IMR-90 (cell line): ENCODE measurements at regions not wholly inside any gene's neighbourhood (a gene's known extent, or its start where the extent isn't known, plus 50 kb on each side); places are given as distances from the start of the nearest gene placed in this dataset.

Experiments
- ATAC-seq: fragments of 200-7000 bp; cut with Tn5 transposase; 2 replicates; pipeline ENCODE4 v1.9.1; 2020; ENCODE audit warnings: low read depth, mild to moderate bottlenecking, moderate library complexity
- BruUV-seq: library from RNA; stranded (reverse); fragments of 400-500 nt; replicated peaks from 2 replicates; lab custom pipeline; 2021; lab: Mats Ljungman, UMichigan
- CTCF ChIA-PET: fragments of 300-600 bp; formaldehyde crosslinking; extraction: SDS; loops from one replicate; lab custom pipeline; 2021; ENCODE audit warnings: antibody characterized with exemption; lab: Yijun Ruan, JAX
- POLR2A ChIA-PET: fragments of 300-600 bp; sonication (Branson Sonifier 250); formaldehyde crosslinking; loops from one replicate; lab custom pipeline; 2022; ENCODE audit warnings: antibody characterized with exemption; ENCODE audit not compliant: unreplicated experiment; lab: Charles Lee
- DNase-seq: peaks from one replicate; pipeline ENCODE4 v3.0.0; 2013
- H2AFZ ChIP-seq: replicated peaks from 2 replicates; pipeline ENCODE3; 2013; ENCODE audit warnings: low read length, mild to moderate bottlenecking; ENCODE audit not compliant: poor library complexity
- H2AK5ac ChIP-seq: 2 replicates; pipeline ENCODE4 v1.6.1; 2013; ENCODE audit warnings: low read depth, low read length, inconsistent platforms
- H2AK9ac ChIP-seq: replicated peaks from 2 replicates; pipeline ENCODE3; 2013; ENCODE audit warnings: mild to moderate bottlenecking, low read depth, low read length, moderate library complexity; ENCODE audit not compliant: poor library complexity
- H2BK120ac ChIP-seq: 2 replicates; pipeline ENCODE4 v1.6.1; 2013; ENCODE audit warnings: low read depth, low read length, inconsistent platforms
- H2BK15ac ChIP-seq: 3 replicates; pipeline ENCODE4 v1.6.1; 2013; ENCODE audit warnings: low read depth, low read length, inconsistent platforms
- H2BK20ac ChIP-seq: 2 replicates; pipeline ENCODE4 v1.6.1; 2013; ENCODE audit warnings: low read depth, mild to moderate bottlenecking, inconsistent platforms, low read length, moderate library complexity
- H2BK5ac ChIP-seq: 2 replicates; pipeline ENCODE4 v1.6.1; 2013; ENCODE audit warnings: mild to moderate bottlenecking, low read depth, low read length, inconsistent platforms; ENCODE audit not compliant: poor library complexity, severe bottlenecking
- H3K14ac ChIP-seq: replicated peaks from 2 replicates; pipeline ENCODE4 v1.6.1; 2013; ENCODE audit warnings: low read depth, low read length, inconsistent platforms
- H3K18ac ChIP-seq: 2 replicates; pipeline ENCODE4 v1.6.1; 2013; ENCODE audit warnings: low read depth, low read length, control low read depth
- H3K23ac ChIP-seq: 2 replicates; pipeline ENCODE4 v1.6.1; 2013; ENCODE audit warnings: low read depth, low read length, inconsistent platforms
- H3K27ac ChIP-seq: 2 replicates; pipeline ENCODE4 v1.5.1; 2013; ENCODE audit warnings: mild to moderate bottlenecking, control low read depth, low read length; ENCODE audit not compliant: insufficient read depth
- H3K27me3 ChIP-seq: 2 replicates; pipeline ENCODE4 v1.6.1; 2013; ENCODE audit warnings: low read length; ENCODE audit not compliant: control insufficient read depth, insufficient read depth
- H3K36me3 ChIP-seq: 2 replicates; pipeline ENCODE4 v1.6.1; 2013; ENCODE audit warnings: low read length, mixed read lengths; ENCODE audit not compliant: control insufficient read depth, insufficient read depth
- H3K4ac ChIP-seq: 2 replicates; pipeline ENCODE4 v1.6.1; 2013; ENCODE audit warnings: low read depth, low read length, inconsistent platforms
- H3K4me1 ChIP-seq: 2 replicates; pipeline ENCODE4 v1.6.1; 2013; ENCODE audit warnings: low read length, mixed read lengths; ENCODE audit not compliant: control insufficient read depth, insufficient read depth
- H3K4me2 ChIP-seq: 2 replicates; pipeline ENCODE4 v1.6.1; 2013; ENCODE audit warnings: low read depth, mild to moderate bottlenecking, control low read depth, low read length, moderate library complexity
- H3K4me3 ChIP-seq: 2 replicates; pipeline ENCODE4 v1.5.1; 2013; ENCODE audit warnings: low read depth, mild to moderate bottlenecking, control low read depth, low read length, moderate library complexity; ENCODE audit not compliant: insufficient read depth
- H3K56ac ChIP-seq: 2 replicates; pipeline ENCODE4 v1.6.1; 2013; ENCODE audit warnings: low read length, inconsistent platforms; ENCODE audit not compliant: insufficient read depth; ENCODE audit errors: extremely low read depth
- H3K79me1 ChIP-seq, 2 experiments: 2 replicates each; pipeline ENCODE4 v1.6.1; 2013; ENCODE audit warnings: low read length in 2 of 2, inconsistent platforms in 1 of 2, low read depth in 1 of 2
- H3K9ac ChIP-seq: 2 replicates; pipeline ENCODE4 v1.6.1; 2013; ENCODE audit warnings: low read depth, low read length, control low read depth
- H3K9me1 ChIP-seq: 2 replicates; pipeline ENCODE4 v1.6.1; 2013; ENCODE audit warnings: low read length, inconsistent platforms; ENCODE audit not compliant: insufficient read depth
- H3K9me3 ChIP-seq: 2 replicates; pipeline ENCODE4 v1.6.1; 2013; ENCODE audit warnings: low read length; ENCODE audit not compliant: control insufficient read depth, insufficient read depth
- H4K20me1 ChIP-seq: 2 replicates; pipeline ENCODE4 v1.6.1; 2013; ENCODE audit warnings: low read length, inconsistent platforms; ENCODE audit not compliant: insufficient read depth
- H4K5ac ChIP-seq: 2 replicates; pipeline ENCODE4 v1.6.1; 2013; ENCODE audit warnings: mild to moderate bottlenecking, low read depth, low read length, control low read depth
- H4K8ac ChIP-seq, 2 experiments: 2 replicates each; pipeline ENCODE4 v1.6.1; 2013; ENCODE audit warnings: low read depth in 2 of 2, low read length in 2 of 2, control low read depth in 1 of 2, inconsistent platforms in 1 of 2
- H4K91ac ChIP-seq: 2 replicates; pipeline ENCODE4 v1.6.1; 2013; ENCODE audit warnings: low read depth, low read length, inconsistent platforms; ENCODE audit not compliant: insufficient read depth
- BHLHE40 ChIP-seq: fragments of 150-350 bp; IDR thresholded peaks from 2 replicates; pipeline ENCODE4 v1.6.1; 2016; ENCODE audit warnings: mild to moderate bottlenecking, low read depth, low read length
- CEBPB ChIP-seq: IDR thresholded peaks from 2 replicates; pipeline ENCODE4 v1.6.1; 2012; ENCODE audit warnings: low read depth, low read length, improper control_type of control experiment
- CHD1 ChIP-seq: IDR thresholded peaks from 2 replicates; pipeline ENCODE4 v1.6.1; 2012; ENCODE audit warnings: low read depth, low read length, improper control_type of control experiment
- FOS ChIP-seq: fragments of 150-350 bp; IDR thresholded peaks from 2 replicates; pipeline ENCODE4 v1.6.1; 2016; ENCODE audit warnings: low read depth, low read length
- MAFK ChIP-seq: IDR thresholded peaks from 2 replicates; pipeline ENCODE4 v1.6.1; 2012; ENCODE audit warnings: low read depth, low read length, improper control_type of control experiment
- SMC3 ChIP-seq: fragments of 150-350 bp; IDR thresholded peaks from 2 replicates; pipeline ENCODE4 v1.6.1; 2016; ENCODE audit warnings: low read depth, mild to moderate bottlenecking, antibody characterized with exemption, low read length, moderate library complexity
- WGBS, 2 experiments: methylation state at CpG; one replicate each; pipeline versions ENCODE4 v1.1.5 to v1.1.7; 2013; ENCODE audit warnings: missing lambda C conversion rate in 2 of 2; ENCODE audit not compliant: insufficient read length in 1 of 2; ENCODE audit errors: extremely low coverage in 2 of 2; 5-methylcytosine and 5-hydroxymethylcytosine counted together
- dilution Hi-C: fragments of 300-500 bp; cut with HindIII; formaldehyde crosslinking; loops from one replicate; pipeline ENCODE4 v1.14.3; 2018; ENCODE audit warnings: low sequenced_read_pairs; ENCODE audit not compliant: unreplicated experiment
- in situ Hi-C: fragments of 300-500 bp; cut with MboI; formaldehyde crosslinking; loops from 3 replicates; pipeline ENCODE4 v1.14.3; 2019; ENCODE audit warnings: low sequenced_read_pairs, inconsistent platforms, mixed read lengths
- intact Hi-C: fragments of 100-400 bp; cut with micrococcal nuclease; formaldehyde crosslinking; loops from 2 replicates; pipeline ENCODE4 v1.10.0; 2022
- TF ChIP-seq, protein P1 (sequence below): conservative IDR thresholded peaks from 2 replicates; pipeline ENCODE4 v1.5.1; 2012; ENCODE audit warnings: mild to moderate bottlenecking, low read depth, low read length, improper control_type of control experiment

DNA sequence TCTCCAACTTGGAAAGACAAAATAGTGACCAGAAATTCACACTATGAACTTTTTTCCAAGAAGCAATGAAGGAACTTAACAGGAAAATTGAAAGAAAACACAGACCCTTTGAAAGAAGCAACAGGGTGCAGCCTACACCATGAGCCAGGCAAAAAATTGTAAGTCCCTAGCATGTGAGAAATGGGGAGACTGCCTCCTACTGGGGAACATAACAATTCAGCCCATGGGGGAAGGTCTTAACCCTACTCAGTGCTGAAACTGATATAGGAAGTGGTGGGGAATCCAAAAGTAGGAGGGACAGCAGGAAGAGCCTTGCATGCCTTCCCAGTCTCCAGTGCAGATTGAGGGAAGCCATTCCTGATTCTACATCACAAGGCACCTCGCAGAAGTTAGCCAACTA lies 235.1 kb upstream of the UFL1 start:
- no peaks in the 10 kb centered on the region for H3K4me1 ChIP-seq
- H3K9ac ChIP-seq: no peak overlapping the region
- no peak overlapping the region for H2AK9ac ChIP-seq
- intact Hi-C loops (no loop called here), dilution Hi-C loops (no loop called here), in situ Hi-C loops (no loop called here)
- TF ChIP-seq BHLHE40: no peak
- TF ChIP-seq FOS: no peak
- TF ChIP-seq CEBPB: no peak
- TF ChIP-seq CHD1: no peak
- TF ChIP-seq, protein P1, sequence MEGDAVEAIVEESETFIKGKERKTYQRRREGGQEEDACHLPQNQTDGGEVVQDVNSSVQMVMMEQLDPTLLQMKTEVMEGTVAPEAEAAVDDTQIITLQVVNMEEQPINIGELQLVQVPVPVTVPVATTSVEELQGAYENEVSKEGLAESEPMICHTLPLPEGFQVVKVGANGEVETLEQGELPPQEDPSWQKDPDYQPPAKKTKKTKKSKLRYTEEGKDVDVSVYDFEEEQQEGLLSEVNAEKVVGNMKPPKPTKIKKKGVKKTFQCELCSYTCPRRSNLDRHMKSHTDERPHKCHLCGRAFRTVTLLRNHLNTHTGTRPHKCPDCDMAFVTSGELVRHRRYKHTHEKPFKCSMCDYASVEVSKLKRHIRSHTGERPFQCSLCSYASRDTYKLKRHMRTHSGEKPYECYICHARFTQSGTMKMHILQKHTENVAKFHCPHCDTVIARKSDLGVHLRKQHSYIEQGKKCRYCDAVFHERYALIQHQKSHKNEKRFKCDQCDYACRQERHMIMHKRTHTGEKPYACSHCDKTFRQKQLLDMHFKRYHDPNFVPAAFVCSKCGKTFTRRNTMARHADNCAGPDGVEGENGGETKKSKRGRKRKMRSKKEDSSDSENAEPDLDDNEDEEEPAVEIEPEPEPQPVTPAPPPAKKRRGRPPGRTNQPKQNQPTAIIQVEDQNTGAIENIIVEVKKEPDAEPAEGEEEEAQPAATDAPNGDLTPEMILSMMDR: no peak
- no peak for TF ChIP-seq MAFK
- no peak for TF ChIP-seq SMC3
- DNase-seq: no peak
- H3K56ac ChIP-seq: no peak overlapping the region
- H3K36me3 ChIP-seq: no peaks in the 10 kb centered on the region
- H2BK5ac ChIP-seq: no peak overlapping the region
- no CpG with 5 or more reads among the region's 1 CpG for WGBS, 2 experiments
- H4K91ac ChIP-seq: no peak overlapping the region
- ATAC-seq: no peak
- no peaks in the 10 kb centered on the region for H3K27me3 ChIP-seq
- H2AFZ ChIP-seq: no peak overlapping the region
- no peak overlapping the region for H2AK5ac ChIP-seq
- no peaks in the 10 kb centered on the region for H3K79me1 ChIP-seq
- H2BK20ac ChIP-seq: no peak overlapping the region
- no peak overlapping the region for H3K4me2 ChIP-seq
- H3K14ac ChIP-seq: no peak overlapping the region
- H4K20me1 ChIP-seq: no peaks in the 10 kb centered on the region
- peaks cover 10% of the 10 kb centered on the region for H3K9me3 ChIP-seq
- H3K4me3 ChIP-seq: no peak overlapping the region
- no peak overlapping the region for H4K5ac ChIP-seq
- no peak overlapping the region for H2BK120ac ChIP-seq
- CTCF ChIA-PET: no interaction called here
- H3K18ac ChIP-seq: no peak overlapping the region
- H2BK15ac ChIP-seq: no peak overlapping the region
- H3K9me1 ChIP-seq: no peaks in the 10 kb centered on the region
- no peak overlapping the region for H3K4ac ChIP-seq
- no TSS peak for BruUV-seq
- no peak overlapping the region for H3K27ac ChIP-seq
- H4K8ac ChIP-seq: no peak overlapping the region
- no peak overlapping the region for H3K23ac ChIP-seq
- POLR2A ChIA-PET: no interaction called here
